ENCODE measurements at regions not wholly inside any gene's neighbourhood (a gene's known extent, or its start where the extent isn't known, plus 50 kb on each side); places are given as distances from the start of the nearest gene placed in this dataset.

GRCh38 chr6:14763616-14764015, 482.3 kb upstream of the JARID2 start:
- H3K4ac ChIP-seq (ENCODE audit: low read depth in 1 of 2, low read length in 2 of 2), result no peak overlapping the region
- no peaks in the 10 kb centered on the region for H3K36me3 ChIP-seq (ENCODE audit: control insufficient read depth in 1 of 2, insufficient read depth in 2 of 2, low read depth in 1 of 2, low read length in 2 of 2)
- H4K91ac ChIP-seq (ENCODE audit: low read length), result no peak overlapping the region
- H2BK12ac ChIP-seq (ENCODE audit: low read length in 2 of 2), result no peak overlapping the region
- no peak overlapping the region for H3K4me3 ChIP-seq (ENCODE audit: insufficient read depth in 1 of 2, low read depth in 1 of 2, low read length in 2 of 2)
- DNase-seq, result no peak
- no peak overlapping the region for H2AK5ac ChIP-seq (ENCODE audit: low read length, severe bottlenecking)
- no peak overlapping the region for H3K9ac ChIP-seq (ENCODE audit: low read length)
- peak overlapping the region in 1 of 2 experiments; percentile 40 for H3K18ac ChIP-seq (ENCODE audit: low read depth in 1 of 2, low read length in 2 of 2)
- WGBS, result 81% methylated on average over 1 of the region's 1 CpG
- H2BK15ac ChIP-seq (ENCODE audit: low read depth, poor library complexity, severe bottlenecking), result no peak overlapping the region
- no peak overlapping the region for H3K4me2 ChIP-seq (ENCODE audit: low read length, poor library complexity, severe bottlenecking)
- no peaks in the 10 kb centered on the region for H3K27me3 ChIP-seq (ENCODE audit: control insufficient read depth in 1 of 2, insufficient read depth in 1 of 2, low read length in 2 of 2)
- H3K23ac ChIP-seq (ENCODE audit: low read length in 2 of 2), result no peak overlapping the region
- no peaks in the 10 kb centered on the region for H3K9me3 ChIP-seq (ENCODE audit: control insufficient read depth, low read length)
- H3K4me1 ChIP-seq (ENCODE audit: control insufficient read depth, insufficient read depth, low read depth, low read length), result no peaks in the 10 kb centered on the region
- H2BK120ac ChIP-seq (ENCODE audit: low read depth, low read length), result no peak overlapping the region
- H3K27ac ChIP-seq (ENCODE audit: low read length, poor library complexity, severe bottlenecking), result no peak overlapping the region
- H4K8ac ChIP-seq (ENCODE audit: low read length), result no peak overlapping the region
- no peak overlapping the region for H2AFZ ChIP-seq (ENCODE audit: low read depth, low read length)
- no peak overlapping the region for H3K14ac ChIP-seq (ENCODE audit: low read length in 2 of 2)
- no peaks in the 10 kb centered on the region for H3K79me1 ChIP-seq (replicated peaks; ENCODE audit: low read length, poor library complexity, severe bottlenecking)
- H2BK5ac ChIP-seq (ENCODE audit: low read depth, low read length, poor library complexity, severe bottlenecking), result no peak overlapping the region

- Histone ChIP-seq H3K9ac (ENCODE audit: low read length) (no peak overlapping the region), H2BK120ac (ENCODE audit: low read depth, low read length) (no peak overlapping the region), H3K14ac (ENCODE audit: low read length in 2 of 2) (no peak overlapping the region), H2BK5ac (ENCODE audit: low read depth, low read length, poor library complexity, severe bottlenecking) (no peak overlapping the region), H4K91ac (ENCODE audit: low read length) (no peak overlapping the region), H3K4me2 (ENCODE audit: low read length, poor library complexity, severe bottlenecking) (no peak overlapping the region), H3K4me1 (ENCODE audit: control insufficient read depth, insufficient read depth, low read depth, low read length) (no peaks in the 10 kb centered on the region), H4K8ac (ENCODE audit: low read length) (no peak overlapping the region), H3K18ac (ENCODE audit: low read depth in 1 of 2, low read length in 2 of 2) (no peak overlapping the region), H3K4ac (ENCODE audit: low read depth in 1 of 2, low read length in 2 of 2) (peak overlapping the region in 1 of 2 experiments; percentile 33), H3K9me3 (ENCODE audit: control insufficient read depth, low read length) (no peaks in the 10 kb centered on the region), H2BK15ac (ENCODE audit: low read depth, poor library complexity, severe bottlenecking) (no peak overlapping the region), H3K36me3 (ENCODE audit: control insufficient read depth in 1 of 2, insufficient read depth in 2 of 2, low read depth in 1 of 2, low read length in 2 of 2) (no peaks in the 10 kb centered on the region), H3K79me1 (replicated peaks; ENCODE audit: low read length, poor library complexity, severe bottlenecking) (no peaks in the 10 kb centered on the region), H3K27ac (ENCODE audit: low read length, poor library complexity, severe bottlenecking) (no peak overlapping the region), H2BK12ac (ENCODE audit: low read length in 2 of 2) (no peak overlapping the region), H2AFZ (ENCODE audit: low read depth, low read length) (no peak overlapping the region), H3K23ac (ENCODE audit: low read length in 2 of 2) (no peak overlapping the region), H3K27me3 (ENCODE audit: control insufficient read depth in 1 of 2, insufficient read depth in 1 of 2, low read length in 2 of 2) (no peaks in the 10 kb centered on the region), H2AK5ac (ENCODE audit: low read length, severe bottlenecking) (no peak overlapping the region), H3K4me3 (ENCODE audit: insufficient read depth in 1 of 2, low read depth in 1 of 2, low read length in 2 of 2) (no peak overlapping the region)
- DNase-seq, result peak; percentile 59
- WGBS, result 92% methylated on average over 6 of the region's 6 CpGs
These were observed 480.8 kb upstream of the JARID2 start for GRCh38 chr6:14765106-14765505.

- no peak overlapping the region for H2BK120ac ChIP-seq (ENCODE audit: low read depth, low read length)
- no peak overlapping the region for H3K4ac ChIP-seq (ENCODE audit: low read depth in 1 of 2, low read length in 2 of 2)
- no peaks in the 10 kb centered on the region for H3K4me1 ChIP-seq (ENCODE audit: control insufficient read depth, insufficient read depth, low read depth, low read length)
- DNase-seq, result no peak
- no peak overlapping the region for H3K14ac ChIP-seq (ENCODE audit: low read length in 2 of 2)
- WGBS, result 100% methylated on average over 2 of the region's 3 CpGs
- no peak overlapping the region for H2BK5ac ChIP-seq (ENCODE audit: low read depth, low read length, poor library complexity, severe bottlenecking)
- H3K27ac ChIP-seq (ENCODE audit: low read length, poor library complexity, severe bottlenecking), result no peak overlapping the region
- no peak overlapping the region for H4K91ac ChIP-seq (ENCODE audit: low read length)
- no peaks in the 10 kb centered on the region for H3K27me3 ChIP-seq (ENCODE audit: control insufficient read depth in 1 of 2, insufficient read depth in 1 of 2, low read length in 2 of 2)
- H2AK5ac ChIP-seq (ENCODE audit: low read length, severe bottlenecking), result no peak overlapping the region
- no peak overlapping the region for H3K23ac ChIP-seq (ENCODE audit: low read length in 2 of 2)
- H3K4me2 ChIP-seq (ENCODE audit: low read length, poor library complexity, severe bottlenecking), result no peak overlapping the region
- H3K9me3 ChIP-seq (ENCODE audit: control insufficient read depth, low read length), result no peaks in the 10 kb centered on the region
- H3K9ac ChIP-seq (ENCODE audit: low read length), result no peak overlapping the region
- H2BK12ac ChIP-seq (ENCODE audit: low read length in 2 of 2), result no peak overlapping the region
- no peak overlapping the region for H3K4me3 ChIP-seq (ENCODE audit: insufficient read depth in 1 of 2, low read depth in 1 of 2, low read length in 2 of 2)
- no peak overlapping the region for H2AFZ ChIP-seq (ENCODE audit: low read depth, low read length)
- H3K79me1 ChIP-seq (replicated peaks; ENCODE audit: low read length, poor library complexity, severe bottlenecking), result no peaks in the 10 kb centered on the region
- no peak overlapping the region for H4K8ac ChIP-seq (ENCODE audit: low read length)
- H2BK15ac ChIP-seq (ENCODE audit: low read depth, poor library complexity, severe bottlenecking), result no peak overlapping the region
- H3K18ac ChIP-seq (ENCODE audit: low read depth in 1 of 2, low read length in 2 of 2), result peak overlapping the region in 1 of 2 experiments; percentile 34
- H3K36me3 ChIP-seq (ENCODE audit: control insufficient read depth in 1 of 2, insufficient read depth in 2 of 2, low read depth in 1 of 2, low read length in 2 of 2), result no peaks in the 10 kb centered on the region
These were observed 480.0 kb upstream of the JARID2 start for GRCh38 chr6:14765721-14766390.

- no peaks in the 10 kb centered on the region for H3K27me3 ChIP-seq (ENCODE audit: control insufficient read depth in 1 of 2, insufficient read depth in 1 of 2, low read length in 2 of 2)
- no peak overlapping the region for H3K18ac ChIP-seq (ENCODE audit: low read depth in 1 of 2, low read length in 2 of 2)
- no peaks in the 10 kb centered on the region for H3K9me3 ChIP-seq (ENCODE audit: control insufficient read depth, low read length)
- H2BK12ac ChIP-seq (ENCODE audit: low read length in 2 of 2), result peak overlapping the region in 1 of 2 experiments; percentile 83
- no peak for DNase-seq
- no peak overlapping the region for H4K91ac ChIP-seq (ENCODE audit: low read length)
- no peak overlapping the region for H3K14ac ChIP-seq (ENCODE audit: low read length in 2 of 2)
- no peak overlapping the region for H2BK15ac ChIP-seq (ENCODE audit: low read depth, poor library complexity, severe bottlenecking)
- no peak overlapping the region for H4K8ac ChIP-seq (ENCODE audit: low read length)
- H3K4ac ChIP-seq (ENCODE audit: low read depth in 1 of 2, low read length in 2 of 2), result no peak overlapping the region
- no peak overlapping the region for H2AFZ ChIP-seq (ENCODE audit: low read depth, low read length)
- no peak overlapping the region for H2AK5ac ChIP-seq (ENCODE audit: low read length, severe bottlenecking)
- no peak overlapping the region for H3K9ac ChIP-seq (ENCODE audit: low read length)
- H3K27ac ChIP-seq (ENCODE audit: low read length, poor library complexity, severe bottlenecking), result no peak overlapping the region
- no peak overlapping the region for H3K4me2 ChIP-seq (ENCODE audit: low read length, poor library complexity, severe bottlenecking)
- 93% methylated on average over 7 of the region's 8 CpGs for WGBS
- H2BK120ac ChIP-seq (ENCODE audit: low read depth, low read length), result no peak overlapping the region
- no peaks in the 10 kb centered on the region for H3K36me3 ChIP-seq (ENCODE audit: control insufficient read depth in 1 of 2, insufficient read depth in 2 of 2, low read depth in 1 of 2, low read length in 2 of 2)
- no peak overlapping the region for H3K4me3 ChIP-seq (ENCODE audit: insufficient read depth in 1 of 2, low read depth in 1 of 2, low read length in 2 of 2)
- no peaks in the 10 kb centered on the region for H3K4me1 ChIP-seq (ENCODE audit: control insufficient read depth, insufficient read depth, low read depth, low read length)
- H2BK5ac ChIP-seq (ENCODE audit: low read depth, low read length, poor library complexity, severe bottlenecking), result peak overlapping the region; percentile 36
- H3K79me1 ChIP-seq (replicated peaks; ENCODE audit: low read length, poor library complexity, severe bottlenecking), result no peaks in the 10 kb centered on the region
- no peak overlapping the region for H3K23ac ChIP-seq (ENCODE audit: low read length in 2 of 2)
These were observed 479.4 kb upstream of the JARID2 start for GRCh38 chr6:14766391-14766994.

Data from mesenchymal stem cell (in vitro differentiated cells and primary cell).